ENCODE measurements at regions not wholly inside any gene's neighbourhood (a gene's known extent, or its start where the extent isn't known, plus 50 kb on each side); places are given as distances from the start of the nearest gene placed in this dataset.
A peak's percentile ranks its signal among the peaks of the same experiment; 100 is the strongest.

DNA sequence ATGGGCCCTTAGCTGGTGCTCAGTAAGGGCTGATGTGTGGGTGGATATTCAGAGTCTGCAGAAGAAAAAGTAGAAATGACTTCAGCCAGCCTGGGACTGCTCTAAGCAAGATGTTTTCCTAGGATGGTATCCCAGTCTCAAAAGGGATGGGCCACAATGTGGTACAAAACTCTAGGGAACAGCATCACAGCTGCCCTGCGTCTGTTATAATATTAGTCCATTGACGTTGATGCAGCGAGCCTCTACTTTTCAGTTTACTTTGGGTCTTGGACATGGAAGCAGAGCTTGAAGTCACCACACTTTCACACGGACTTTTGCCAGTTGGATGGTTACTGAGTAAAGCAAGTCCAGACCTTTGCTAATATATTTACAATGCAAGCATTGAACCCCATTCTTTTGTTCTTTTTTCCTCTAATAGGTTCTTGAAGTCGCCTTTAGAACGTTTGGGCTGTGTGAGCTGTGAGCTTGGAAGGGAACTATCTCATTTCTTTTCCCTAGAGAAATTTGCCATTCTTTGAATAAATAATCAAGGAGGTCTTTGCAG lies 105.7 kb downstream of the RDH14 start:
- peak overlapping the region; percentile 7 for H3K27ac ChIP-seq
- ATAC-seq = no peak

DNA sequence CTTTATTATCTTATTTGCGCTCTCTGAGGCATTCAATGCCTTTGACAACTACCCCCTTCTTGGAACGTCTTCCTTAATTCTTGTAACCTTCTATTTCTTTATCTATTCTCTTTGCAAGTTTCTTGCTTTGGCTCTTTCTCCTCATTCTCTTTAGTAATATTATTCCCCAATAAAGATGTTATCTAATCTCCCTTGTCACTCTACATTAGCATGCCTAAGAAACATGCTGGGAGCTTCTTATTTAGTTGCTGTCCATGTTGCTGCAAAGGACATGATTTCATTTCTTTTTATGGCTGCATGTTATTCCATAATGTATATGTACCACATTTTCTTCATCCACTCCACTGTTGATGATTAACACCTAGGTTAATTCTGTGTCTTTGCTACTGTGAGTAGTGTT lies 113.7 kb downstream of the RDH14 start:
- ATAC-seq (no peak), DNase-seq (no peak)
- Histone ChIP-seq H3K4me1 (no peaks in the 10 kb centered on the region), H3K9me3 (no peaks in the 10 kb centered on the region), H3K27me3 (no peaks in the 10 kb centered on the region), H3K27ac (no peak overlapping the region), H3K36me3 (no peaks in the 10 kb centered on the region), H3K4me3 (no peak overlapping the region)
- intact Hi-C loops (cut with DNase I) = no loop called here
- TF ChIP-seq, protein P1, sequence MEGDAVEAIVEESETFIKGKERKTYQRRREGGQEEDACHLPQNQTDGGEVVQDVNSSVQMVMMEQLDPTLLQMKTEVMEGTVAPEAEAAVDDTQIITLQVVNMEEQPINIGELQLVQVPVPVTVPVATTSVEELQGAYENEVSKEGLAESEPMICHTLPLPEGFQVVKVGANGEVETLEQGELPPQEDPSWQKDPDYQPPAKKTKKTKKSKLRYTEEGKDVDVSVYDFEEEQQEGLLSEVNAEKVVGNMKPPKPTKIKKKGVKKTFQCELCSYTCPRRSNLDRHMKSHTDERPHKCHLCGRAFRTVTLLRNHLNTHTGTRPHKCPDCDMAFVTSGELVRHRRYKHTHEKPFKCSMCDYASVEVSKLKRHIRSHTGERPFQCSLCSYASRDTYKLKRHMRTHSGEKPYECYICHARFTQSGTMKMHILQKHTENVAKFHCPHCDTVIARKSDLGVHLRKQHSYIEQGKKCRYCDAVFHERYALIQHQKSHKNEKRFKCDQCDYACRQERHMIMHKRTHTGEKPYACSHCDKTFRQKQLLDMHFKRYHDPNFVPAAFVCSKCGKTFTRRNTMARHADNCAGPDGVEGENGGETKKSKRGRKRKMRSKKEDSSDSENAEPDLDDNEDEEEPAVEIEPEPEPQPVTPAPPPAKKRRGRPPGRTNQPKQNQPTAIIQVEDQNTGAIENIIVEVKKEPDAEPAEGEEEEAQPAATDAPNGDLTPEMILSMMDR (IDR thresholded peaks at IDR 0.05) = no peak

More for the DNA sequence above, 105.7 kb downstream of the RDH14 start:
- DNase-seq = no peak
- Histone ChIP-seq H3K27me3 (no peaks in the 10 kb centered on the region), H3K36me3 (no peaks in the 10 kb centered on the region), H3K4me1 (no peaks in the 10 kb centered on the region), H3K9me3 (no peaks in the 10 kb centered on the region), H3K4me3 (no peak overlapping the region)
- intact Hi-C loops (cut with DNase I) = no loop called here
- TF ChIP-seq, protein P1 (IDR thresholded peaks at IDR 0.05) = no peak

DNA sequence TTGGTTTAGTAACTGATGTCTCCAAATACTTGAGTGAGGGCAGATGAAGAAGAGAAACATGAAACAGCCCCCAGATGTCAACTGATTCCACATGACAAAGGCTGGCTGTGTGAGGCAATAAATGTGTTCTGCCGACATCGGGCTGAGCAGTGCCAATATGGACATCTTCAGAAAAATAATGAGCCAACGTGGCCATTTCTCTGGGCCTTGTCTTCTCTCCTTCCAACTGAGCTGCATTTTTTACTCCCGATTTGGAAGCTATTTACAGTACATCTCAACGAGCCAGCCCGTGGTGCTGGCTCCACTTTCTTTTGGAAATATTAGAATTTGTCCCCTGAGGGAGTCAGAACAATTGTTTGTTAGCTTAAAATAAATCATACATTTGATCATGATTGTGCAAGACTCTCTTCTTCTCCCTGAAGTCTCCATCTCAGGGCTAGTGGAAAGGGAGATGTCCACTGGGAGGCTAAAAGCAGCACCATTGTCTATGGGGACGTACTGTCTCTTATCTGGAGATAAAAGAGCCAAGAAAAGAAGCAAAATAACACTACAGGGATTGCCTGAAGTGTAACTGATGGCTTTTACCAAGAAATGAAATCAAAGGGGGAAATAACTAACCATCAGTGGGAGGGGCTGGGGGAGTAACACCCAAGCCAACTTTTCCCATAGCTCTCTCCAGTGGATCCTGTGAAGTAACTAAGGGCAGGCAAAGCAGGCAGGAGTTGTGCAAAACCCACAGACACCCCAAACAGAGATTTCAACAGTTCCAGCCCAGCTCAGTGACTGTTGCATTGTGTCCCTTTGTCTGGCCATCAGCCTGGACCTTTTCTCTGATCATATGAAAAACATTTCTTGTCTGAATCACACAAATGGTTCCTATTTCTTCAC lies 114.8 kb downstream of the RDH14 start:
- Histone ChIP-seq H3K4me3 (no peak overlapping the region), H3K27ac (no peak overlapping the region), H3K36me3 (no peaks in the 10 kb centered on the region), H3K4me1 (no peaks in the 10 kb centered on the region), H3K27me3 (no peaks in the 10 kb centered on the region), H3K9me3 (no peaks in the 10 kb centered on the region)
- intact Hi-C loops (cut with DNase I) = no loop called here
- ATAC-seq = peak; percentile 39
- DNase-seq = no peak
- TF ChIP-seq, protein P1 (IDR thresholded peaks at IDR 0.05) = no peak

DNA sequence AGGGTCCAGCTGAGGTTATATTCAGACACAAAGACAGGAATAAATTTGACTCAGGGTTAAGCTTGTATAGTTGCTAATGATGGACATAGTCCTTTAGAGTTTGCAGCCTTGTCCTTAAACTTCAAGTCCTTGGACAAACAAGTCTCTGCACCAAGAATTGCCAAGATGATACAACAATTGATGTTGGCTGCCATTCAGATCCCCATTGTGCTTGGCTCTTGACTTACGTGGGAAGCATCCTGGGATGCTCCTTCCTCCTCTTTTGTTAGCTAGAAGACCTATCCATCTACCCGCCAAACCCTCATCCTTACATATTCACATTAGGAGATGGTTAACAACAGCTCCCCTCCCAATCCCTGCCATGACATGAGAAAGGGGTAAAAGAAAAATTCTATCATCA lies 115.6 kb downstream of the RDH14 start:
- no peaks in the 10 kb centered on the region for H3K27me3 ChIP-seq
- H3K4me3 ChIP-seq = no peak overlapping the region
- H3K9me3 ChIP-seq = no peaks in the 10 kb centered on the region
- H3K4me1 ChIP-seq = no peaks in the 10 kb centered on the region
- no peak for ATAC-seq
- H3K27ac ChIP-seq = no peak overlapping the region
- TF ChIP-seq, protein P1 (IDR thresholded peaks at IDR 0.05) = no peak
- DNase-seq = no peak
- H3K36me3 ChIP-seq = no peaks in the 10 kb centered on the region
- intact Hi-C loops (cut with DNase I) = no loop called here

GRCh38 chr2:18441583-18441982 lies 118.9 kb downstream of the RDH14 start:
- intact Hi-C loops (cut with DNase I) = no loop called here
- Histone ChIP-seq H3K9me3 (no peaks in the 10 kb centered on the region), H3K4me3 (no peak overlapping the region), H3K4me1 (no peaks in the 10 kb centered on the region), H3K27me3 (no peaks in the 10 kb centered on the region), H3K27ac (no peak overlapping the region), H3K36me3 (no peaks in the 10 kb centered on the region)
- no peak for DNase-seq
- TF ChIP-seq, protein P1 (IDR thresholded peaks at IDR 0.05) = no peak
- no peak for ATAC-seq
